HG03103 (cell line): ENCODE measurements at regions not wholly inside any gene's neighbourhood (a gene's known extent, or its start where the extent isn't known, plus 50 kb on each side); places are given as distances from the start of the nearest gene placed in this dataset.
"Not testable (repeated sequence)": the region's sequence is repeated elsewhere in the genome, so short reads cannot be mapped to it uniquely, and the experiment has no call there.

Source experiments
- ATAC-seq: cut with Tn5 transposase; IDR thresholded peaks from one replicate; pipeline ENCODE4 v1.9.1; 2021; ENCODE audit warnings: low read depth; ENCODE audit not compliant: unreplicated experiment

- ATAC-seq = no peak
Measured at GRCh38 chr1:117753232-117753631, 147.4 kb downstream of the TENT5C start.

GRCh38 chr1:117753652-117754051 is 147.8 kb downstream of the TENT5C start:
- ATAC-seq = no peak

DNA sequence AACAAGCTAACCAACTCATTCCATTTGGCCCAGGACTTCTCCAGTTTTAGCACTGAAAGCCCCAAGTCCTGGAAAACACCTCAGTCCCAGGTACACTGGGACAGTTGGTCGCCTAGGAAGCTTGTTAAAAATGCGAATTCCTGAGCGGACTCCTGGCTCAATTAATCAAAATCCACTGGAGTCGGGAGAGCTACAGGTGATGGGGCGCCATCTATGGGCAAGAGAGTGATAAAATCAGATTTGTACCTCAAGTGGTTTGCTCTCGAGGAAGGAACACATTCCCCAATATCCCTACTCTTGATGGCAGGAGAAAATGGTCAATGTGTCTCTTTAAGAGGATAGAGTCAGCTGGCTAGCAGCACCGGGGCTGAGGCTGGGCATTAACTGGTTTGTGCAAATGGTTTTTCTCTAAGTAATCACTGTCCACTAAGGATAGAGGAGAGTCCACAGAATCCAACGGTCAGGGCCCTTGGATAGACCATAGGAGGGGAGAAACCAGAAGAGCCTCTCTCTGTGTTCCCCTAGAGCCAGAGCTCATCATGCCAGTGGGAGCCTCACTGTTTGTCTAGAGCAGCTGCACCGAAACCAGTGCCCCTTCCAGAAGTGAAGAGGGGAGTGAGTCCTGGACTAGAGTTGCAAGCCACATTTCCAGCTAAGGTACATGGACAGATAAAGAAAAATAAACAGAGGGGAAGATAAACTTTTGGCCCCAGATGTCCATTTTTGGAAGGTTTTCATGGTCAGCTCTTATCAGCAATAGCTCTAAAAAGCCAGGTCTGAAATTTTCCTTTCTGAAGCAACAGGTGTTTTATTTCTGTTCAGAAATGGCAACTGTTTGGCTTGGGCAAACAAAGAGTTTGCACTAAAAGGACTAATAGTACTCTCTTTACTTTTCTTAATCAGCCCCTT is 148.5 kb downstream of the TENT5C start:
- no peak for ATAC-seq

- ATAC-seq = no peak
Measured at GRCh38 chr1:117757668-117758067, 151.8 kb downstream of the TENT5C start.

GRCh38 chr1:117758444-117759316 is 152.8 kb downstream of the TENT5C start:
- ATAC-seq = peak; percentile 73

DNA sequence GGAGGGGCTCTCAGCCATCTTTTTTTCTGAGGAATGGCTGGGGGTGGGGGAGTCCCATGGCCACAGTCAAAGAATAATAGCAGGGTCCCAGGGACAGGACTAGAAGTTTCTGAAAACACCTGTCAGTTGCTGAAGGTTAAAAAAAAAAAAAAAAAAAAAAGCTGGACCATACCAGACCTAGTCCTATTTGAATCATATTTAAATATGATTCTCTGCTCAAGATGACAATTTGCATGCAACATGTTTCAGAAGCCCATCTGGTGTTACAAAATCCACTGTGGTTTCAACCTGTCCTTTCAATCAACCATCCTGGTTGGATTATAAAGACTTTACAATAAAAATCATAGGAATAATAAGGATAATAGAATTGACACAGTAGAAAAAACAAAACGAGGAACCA is 153.7 kb downstream of the TENT5C start:
- ATAC-seq = no peak

GRCh38 chr1:117760069-117760468 is 154.2 kb downstream of the TENT5C start:
- no peak for ATAC-seq

GRCh38 chr1:117760485-117760884 is 154.6 kb downstream of the TENT5C start:
- no peak for ATAC-seq

DNA sequence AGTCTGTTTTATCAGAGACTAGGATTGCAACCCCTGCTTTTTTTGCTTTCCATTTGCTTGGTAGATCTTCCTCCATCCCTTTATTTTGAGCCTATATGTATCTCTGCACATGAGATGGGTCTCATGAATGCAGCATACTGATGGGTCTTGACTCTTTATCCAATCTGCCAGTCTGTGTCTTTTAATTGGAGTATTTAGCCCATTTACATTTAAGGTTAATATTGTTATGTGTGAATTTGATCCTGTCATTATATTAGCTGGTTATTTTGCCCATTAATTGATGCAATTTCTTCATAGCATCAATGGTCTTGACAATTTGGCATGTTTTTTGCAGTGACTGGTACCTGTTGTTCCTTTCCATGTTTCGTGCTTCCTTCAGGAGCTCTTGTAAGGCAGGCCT is 161.7 kb downstream of the GDAP2 start:
- not testable (repeated sequence) for ATAC-seq

- ATAC-seq = no peak
Measured at GRCh38 chr1:117770981-117771531, 158.4 kb downstream of the GDAP2 start.

- no peak for ATAC-seq
Measured at GRCh38 chr1:117779364-117779763, 150.1 kb downstream of the GDAP2 start.

- no peak for ATAC-seq
Measured at GRCh38 chr1:117780687-117781475, 148.5 kb downstream of the GDAP2 start.

DNA sequence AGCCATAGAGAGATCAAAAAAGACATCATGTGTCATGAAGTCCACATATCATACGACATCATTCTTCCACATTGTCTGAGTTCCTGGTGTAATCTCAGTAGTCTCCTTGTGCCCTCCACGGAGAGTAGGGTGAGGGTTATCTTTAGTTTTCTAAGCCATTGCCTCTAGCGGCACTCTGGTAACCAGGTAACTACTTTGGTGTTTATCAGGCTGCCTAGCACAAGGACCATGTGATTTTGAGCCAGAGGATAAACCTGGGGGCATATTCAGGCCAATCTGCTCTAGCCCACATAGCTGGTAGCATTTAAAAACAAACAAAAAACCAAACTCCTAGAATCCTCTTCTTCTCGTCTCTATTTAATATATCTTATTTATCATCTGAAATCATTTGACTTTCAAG is 147.4 kb downstream of the GDAP2 start:
- no peak for ATAC-seq

DNA sequence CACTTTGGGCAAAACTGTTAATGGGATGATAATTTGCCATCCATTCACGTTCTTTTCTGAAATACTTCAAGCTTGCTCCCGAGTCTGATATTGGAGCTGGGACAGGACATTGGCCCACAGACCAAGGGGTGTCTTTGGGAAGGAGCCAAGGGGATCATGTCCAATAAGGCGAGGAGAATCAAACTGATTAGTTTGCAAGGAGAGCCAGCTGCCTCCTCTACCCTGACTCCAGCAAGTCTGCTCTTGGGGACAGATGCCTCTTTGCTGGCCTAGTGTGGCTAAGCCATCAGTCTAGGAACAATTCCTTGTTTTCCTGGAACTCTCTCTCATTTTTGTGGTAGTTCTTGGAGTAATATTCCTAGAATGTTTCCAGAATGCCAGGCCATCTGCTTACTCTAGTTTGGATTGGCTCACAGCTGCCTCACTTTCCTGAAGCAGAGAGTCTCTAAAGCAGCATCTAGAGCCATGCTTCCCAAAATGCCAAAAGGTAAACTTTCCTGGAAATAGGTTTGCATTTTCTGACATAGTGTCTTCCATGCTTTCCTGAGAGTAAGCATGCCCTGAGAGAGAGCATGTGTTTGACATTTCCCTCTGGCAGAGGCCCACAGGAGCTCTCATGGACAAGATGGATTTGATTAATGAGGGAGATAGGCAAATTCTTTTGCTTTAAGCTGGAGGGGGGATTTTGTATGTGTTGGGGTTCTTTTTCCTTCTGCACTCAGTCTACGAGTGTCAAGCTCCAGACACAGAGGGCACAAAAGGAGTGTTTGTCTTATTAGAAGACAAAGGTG is 145.6 kb downstream of the GDAP2 start:
- ATAC-seq = no peak

- ATAC-seq = no peak
Measured at GRCh38 chr1:117788014-117788413, 141.4 kb downstream of the GDAP2 start.

- no peak for ATAC-seq
Measured at GRCh38 chr1:117793413-117793812, 136.0 kb downstream of the GDAP2 start.

- ATAC-seq = no peak
Measured at GRCh38 chr1:117794073-117794472, 135.3 kb downstream of the GDAP2 start.

- no peak for ATAC-seq
Measured at GRCh38 chr1:117795190-117795589, 134.2 kb downstream of the GDAP2 start.

GRCh38 chr1:117795792-117796191 is 133.6 kb downstream of the GDAP2 start:
- no peak for ATAC-seq

- no peak for ATAC-seq
Measured at GRCh38 chr1:117796226-117796625, 133.2 kb downstream of the GDAP2 start.
